HG02571 (cell line): ENCODE measurements at regions not wholly inside any gene's neighbourhood (a gene's known extent, or its start where the extent isn't known, plus 50 kb on each side); places are given as distances from the start of the nearest gene placed in this dataset.

ENCODE experiments used
- ATAC-seq: cut with Tn5 transposase; IDR thresholded peaks from one replicate; pipeline ENCODE4 v1.9.1; 2021; ENCODE audit warnings: mild to moderate bottlenecking, moderate library complexity; ENCODE audit not compliant: unreplicated experiment

- no peak for ATAC-seq
Measured at GRCh38 chr10:58885146-58885545, 291.3 kb upstream of the PHYHIPL start.

GRCh38 chr10:58885686-58886345 is 290.6 kb upstream of the PHYHIPL start:
- ATAC-seq, result no peak

GRCh38 chr10:58886406-58886805 is 290.0 kb upstream of the PHYHIPL start:
- ATAC-seq, result no peak

- ATAC-seq, result no peak
Measured at GRCh38 chr10:58887474-58887873, 289.0 kb upstream of the PHYHIPL start.

- ATAC-seq, result no peak
Measured at GRCh38 chr10:58888957-58889356, 287.5 kb upstream of the PHYHIPL start.

- no peak for ATAC-seq
Measured at GRCh38 chr10:58892031-58892531, 284.4 kb upstream of the PHYHIPL start.

GRCh38 chr10:58894929-58895328 is 281.5 kb upstream of the PHYHIPL start:
- ATAC-seq, result no peak

- ATAC-seq, result no peak
Measured at GRCh38 chr10:58896229-58896628, 280.2 kb upstream of the PHYHIPL start.

GRCh38 chr10:58897236-58897635 is 279.2 kb upstream of the PHYHIPL start:
- no peak for ATAC-seq

GRCh38 chr10:58897708-58898107 is 278.7 kb upstream of the PHYHIPL start:
- no peak for ATAC-seq

GRCh38 chr10:58898854-58899573 is 277.4 kb upstream of the PHYHIPL start:
- ATAC-seq, result no peak

GRCh38 chr10:58901092-58901646 is 275.3 kb upstream of the PHYHIPL start:
- ATAC-seq, result no peak

GRCh38 chr10:58903071-58903470 is 273.4 kb upstream of the PHYHIPL start:
- no peak for ATAC-seq

- ATAC-seq, result no peak
Measured at GRCh38 chr10:58909881-58910280, 266.6 kb upstream of the PHYHIPL start.

GRCh38 chr10:58913717-58914116 is 262.7 kb upstream of the PHYHIPL start:
- ATAC-seq, result no peak

GRCh38 chr10:58918887-58919286 is 257.6 kb upstream of the PHYHIPL start:
- no peak for ATAC-seq

- ATAC-seq, result no peak
Measured at GRCh38 chr10:58919927-58920654, 256.4 kb upstream of the PHYHIPL start.

GRCh38 chr10:58920655-58921003 is 255.8 kb upstream of the PHYHIPL start:
- ATAC-seq, result no peak

GRCh38 chr10:58921421-58921855 is 255.0 kb upstream of the PHYHIPL start:
- no peak for ATAC-seq

GRCh38 chr10:58925381-58925780 is 251.1 kb upstream of the PHYHIPL start:
- no peak for ATAC-seq

GRCh38 chr10:58930500-58930899 is 245.9 kb upstream of the PHYHIPL start:
- no peak for ATAC-seq
